Breast epithelium (tissue), 4 donors: ENCODE measurements at regions not wholly inside any gene's neighbourhood (a gene's known extent, or its start where the extent isn't known, plus 50 kb on each side); places are given as distances from the start of the nearest gene placed in this dataset.

Experiments
- DNase-seq, 2 donors: peaks; one replicate each; pipeline ENCODE4 v3.0.0-alpha.2; 2019; ENCODE audit warnings: low spot score in 2 of 2
- H3K27ac ChIP-seq, 2 donors: fragments of 200-600 bp; sonication (generic) in 1 of 2; one replicate each; pipeline ENCODE4 v1.5.1; 2016 to 2019; ENCODE audit warnings: mild to moderate bottlenecking in 1 of 2
- H3K27me3 ChIP-seq, 2 donors: fragments of 200-600 bp; sonication (generic) in 1 of 2; one replicate each; pipeline versions ENCODE4 v1.5.1 to v1.6.0; 2017 to 2019; ENCODE audit warnings: control low read depth in 1 of 2, mild to moderate bottlenecking in 1 of 2
- H3K36me3 ChIP-seq: fragments of 200-600 bp; one replicate; pipeline ENCODE4 v1.5.1; 2019
- H3K4me1 ChIP-seq, 2 donors: fragments of 200-600 bp; sonication (generic); one replicate each; pipeline ENCODE4 v1.5.1; 2016 to 2019; ENCODE audit warnings: control low read depth in 1 of 2
- H3K4me3 ChIP-seq, 3 donors: fragments of 200-600 bp; sonication (generic); 1 replicate in 2 of 3; 2 replicates in 1 of 3; pipeline ENCODE4 v1.5.1; 2016 to 2019; ENCODE audit warnings: mild to moderate bottlenecking in 3 of 3, moderate library complexity in 2 of 3
- H3K9me3 ChIP-seq, 2 donors: fragments of 200-600 bp; sonication (generic) in 1 of 2; one replicate each; pipeline ENCODE4 v1.5.1; 2016 to 2019; ENCODE audit warnings: control low read depth in 1 of 2
- POLR2A ChIP-seq: fragments of 450-650 bp; IDR thresholded peaks from one replicate; pipeline ENCODE4 v1.6.1; 2016; ENCODE audit warnings: antibody characterized with exemption, mild to moderate bottlenecking, moderate library complexity
- POLR2AphosphoS5 ChIP-seq, 3 donors: sonication (generic); formaldehyde crosslinking; IDR thresholded peaks; one replicate each; pipeline ENCODE4 v1.6.1; 2017; ENCODE audit warnings: antibody characterized with exemption in 3 of 3
- intact Hi-C: fragments of 100-400 bp; cut with DNase I; formaldehyde crosslinking; loops from one replicate; pipeline ENCODE4 v1.15.1; 2023; ENCODE audit warnings: low total_unique reads
- TF ChIP-seq, protein P1 (sequence below), 3 donors: fragments of 450-650 bp; IDR thresholded peaks; one replicate each; pipeline ENCODE4 v1.5.1; 2016 to 2017; ENCODE audit warnings: antibody characterized with exemption in 3 of 3, mild to moderate bottlenecking in 3 of 3, moderate library complexity in 3 of 3

- H3K27ac ChIP-seq = no peak overlapping the region
- TF ChIP-seq POLR2AphosphoS5 (IDR thresholded peaks at IDR 0.05) = no peak
- TF ChIP-seq, protein P1, sequence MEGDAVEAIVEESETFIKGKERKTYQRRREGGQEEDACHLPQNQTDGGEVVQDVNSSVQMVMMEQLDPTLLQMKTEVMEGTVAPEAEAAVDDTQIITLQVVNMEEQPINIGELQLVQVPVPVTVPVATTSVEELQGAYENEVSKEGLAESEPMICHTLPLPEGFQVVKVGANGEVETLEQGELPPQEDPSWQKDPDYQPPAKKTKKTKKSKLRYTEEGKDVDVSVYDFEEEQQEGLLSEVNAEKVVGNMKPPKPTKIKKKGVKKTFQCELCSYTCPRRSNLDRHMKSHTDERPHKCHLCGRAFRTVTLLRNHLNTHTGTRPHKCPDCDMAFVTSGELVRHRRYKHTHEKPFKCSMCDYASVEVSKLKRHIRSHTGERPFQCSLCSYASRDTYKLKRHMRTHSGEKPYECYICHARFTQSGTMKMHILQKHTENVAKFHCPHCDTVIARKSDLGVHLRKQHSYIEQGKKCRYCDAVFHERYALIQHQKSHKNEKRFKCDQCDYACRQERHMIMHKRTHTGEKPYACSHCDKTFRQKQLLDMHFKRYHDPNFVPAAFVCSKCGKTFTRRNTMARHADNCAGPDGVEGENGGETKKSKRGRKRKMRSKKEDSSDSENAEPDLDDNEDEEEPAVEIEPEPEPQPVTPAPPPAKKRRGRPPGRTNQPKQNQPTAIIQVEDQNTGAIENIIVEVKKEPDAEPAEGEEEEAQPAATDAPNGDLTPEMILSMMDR (IDR thresholded peaks at IDR 0.05) = no peak
Measured at GRCh38 chr4:20623939-20624338, 76.3 kb upstream of the PACRGL start.

DNA sequence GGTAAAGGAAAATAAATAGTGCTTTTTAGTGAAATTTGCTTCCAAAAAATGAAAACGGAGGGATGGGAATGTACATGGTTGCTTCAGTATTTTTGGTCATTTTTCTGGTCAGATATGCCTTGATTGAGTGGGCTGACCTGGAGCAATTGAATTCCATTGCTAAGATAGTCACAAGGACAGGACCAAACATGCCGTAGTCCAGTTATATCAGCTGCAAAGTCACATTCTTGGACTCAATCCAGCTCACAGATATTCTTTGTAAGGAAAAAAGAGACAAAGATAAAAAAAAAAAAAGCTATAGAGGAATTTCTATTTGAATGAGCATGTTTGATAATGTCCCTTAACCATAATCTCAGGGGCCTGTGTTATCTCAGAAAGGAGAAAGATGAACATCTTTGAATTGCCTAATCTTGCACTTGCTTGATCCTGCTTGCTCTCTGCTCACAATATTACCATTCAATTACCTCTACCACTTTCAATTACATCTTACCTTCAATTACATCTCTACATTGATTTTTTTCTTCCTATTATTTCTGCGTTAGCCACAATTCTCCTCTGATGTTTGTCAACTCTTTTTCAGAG, 75.4 kb upstream of the PACRGL start:
- intact Hi-C loops = no loop called here
- TF ChIP-seq, protein P1 (IDR thresholded peaks at IDR 0.05) = no peak
- TF ChIP-seq POLR2AphosphoS5 (IDR thresholded peaks at IDR 0.05) (no peak), POLR2A (no peak)
- Histone ChIP-seq H3K4me3 (no peak overlapping the region), H3K9me3 (no peaks in the 10 kb centered on the region), H3K36me3 (no peaks in the 10 kb centered on the region), H3K27me3 (no peaks in the 10 kb centered on the region), H3K27ac (no peak overlapping the region), H3K4me1 (no peaks in the 10 kb centered on the region)
- no peak for DNase-seq

More at GRCh38 chr4:20623939-20624338, 76.3 kb upstream of the PACRGL start:
- Histone ChIP-seq H3K4me1 (no peaks in the 10 kb centered on the region), H3K9me3 (no peaks in the 10 kb centered on the region), H3K27me3 (no peaks in the 10 kb centered on the region), H3K36me3 (no peaks in the 10 kb centered on the region), H3K4me3 (no peak overlapping the region)
- intact Hi-C loops = no loop called here
- DNase-seq = no peak

- no peak overlapping the region for H3K4me3 ChIP-seq
- no peak overlapping the region for H3K27ac ChIP-seq
- no peak for TF ChIP-seq POLR2AphosphoS5 (IDR thresholded peaks at IDR 0.05)
- no peak for TF ChIP-seq POLR2A
- TF ChIP-seq, protein P1 (IDR thresholded peaks at IDR 0.05) = no peak
- H3K9me3 ChIP-seq = no peaks in the 10 kb centered on the region
- no peak for DNase-seq
- H3K4me1 ChIP-seq = no peaks in the 10 kb centered on the region
- no peaks in the 10 kb centered on the region for H3K27me3 ChIP-seq
- no peaks in the 10 kb centered on the region for H3K36me3 ChIP-seq
- intact Hi-C loops = no loop called here
Measured at GRCh38 chr4:20625426-20625825, 74.8 kb upstream of the PACRGL start.

DNA sequence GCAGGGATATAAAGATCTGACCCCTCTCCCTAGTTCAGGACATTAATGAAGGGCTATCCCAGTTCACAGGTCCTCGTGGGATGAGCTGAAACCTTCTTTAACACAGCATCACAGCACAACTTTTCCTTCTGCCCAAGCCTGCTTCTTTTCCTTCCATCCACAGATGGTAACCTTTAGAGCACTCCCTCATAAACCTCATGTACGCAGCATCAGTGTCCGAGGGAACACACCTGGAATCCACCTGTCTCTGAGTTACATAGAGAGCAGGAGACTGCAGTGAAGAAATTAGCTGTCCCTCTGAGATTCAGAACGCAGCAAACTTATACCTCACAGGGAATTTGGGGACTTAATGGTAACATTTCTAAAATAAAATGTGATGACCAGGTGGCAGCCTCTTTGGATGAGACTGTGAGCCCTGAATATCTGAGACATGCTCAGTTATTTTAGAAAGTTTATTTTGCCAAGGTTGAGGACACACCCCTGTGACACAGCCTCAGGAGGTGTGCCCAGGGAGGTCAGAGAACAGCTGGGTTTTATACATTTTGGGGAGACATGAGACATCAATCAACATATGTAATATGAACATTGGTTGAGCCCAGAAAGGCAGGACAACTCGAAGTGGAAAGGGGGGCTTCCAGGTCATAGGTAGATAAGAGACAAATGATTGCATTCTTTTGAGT, 73.8 kb upstream of the PACRGL start:
- no peak for DNase-seq
- intact Hi-C loops = no loop called here
- H3K27me3 ChIP-seq = no peaks in the 10 kb centered on the region
- no peak overlapping the region for H3K27ac ChIP-seq
- no peak overlapping the region for H3K4me3 ChIP-seq
- H3K36me3 ChIP-seq = no peaks in the 10 kb centered on the region
- H3K9me3 ChIP-seq = no peaks in the 10 kb centered on the region
- H3K4me1 ChIP-seq = no peaks in the 10 kb centered on the region
- TF ChIP-seq, protein P1 (IDR thresholded peaks at IDR 0.05) = no peak
- TF ChIP-seq POLR2A (no peak), POLR2AphosphoS5 (IDR thresholded peaks at IDR 0.05) (no peak)

DNA sequence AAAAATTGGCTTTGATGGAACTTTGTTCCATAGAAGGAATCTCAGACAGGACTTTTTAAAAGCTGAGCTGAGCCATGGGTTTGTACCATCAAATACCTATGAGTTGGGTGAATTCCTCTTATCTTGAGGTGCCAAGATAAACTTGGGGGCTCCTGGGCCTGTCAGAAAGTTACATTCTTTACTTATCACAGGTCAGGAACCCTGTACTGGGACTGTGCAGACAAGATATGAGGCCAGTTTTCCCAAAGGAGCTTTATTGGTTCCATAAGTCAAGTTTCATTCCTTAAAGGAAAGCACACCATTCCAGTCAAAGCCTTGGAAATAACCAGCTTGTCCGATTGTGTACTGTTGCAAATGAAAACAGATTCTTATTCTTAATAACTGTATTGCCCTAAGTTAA, 72.4 kb upstream of the PACRGL start:
- no peaks in the 10 kb centered on the region for H3K36me3 ChIP-seq
- intact Hi-C loops = no loop called here
- TF ChIP-seq, protein P1 (IDR thresholded peaks at IDR 0.05) = no peak
- TF ChIP-seq POLR2A (no peak), POLR2AphosphoS5 (IDR thresholded peaks at IDR 0.05) (no peak)
- no peak for DNase-seq
- no peaks in the 10 kb centered on the region for H3K27me3 ChIP-seq
- H3K9me3 ChIP-seq = no peaks in the 10 kb centered on the region
- no peak overlapping the region for H3K27ac ChIP-seq
- H3K4me3 ChIP-seq = no peak overlapping the region
- H3K4me1 ChIP-seq = no peaks in the 10 kb centered on the region
